Hypothalamus (tissue), 51 donors: ENCODE measurements at regions not wholly inside any gene's neighbourhood (a gene's known extent, or its start where the extent isn't known, plus 50 kb on each side); places are given as distances from the start of the nearest gene placed in this dataset.
A peak's percentile ranks its signal among the peaks of the same experiment; 100 is the strongest.
"Not testable (repeated sequence)": the region's sequence is repeated elsewhere in the genome, so short reads cannot be mapped to it uniquely, and the experiment has no call there.

Experiments
- DNase-seq, 51 donors: peaks; one replicate each; lab custom pipeline; 2025; lab: John Stamatoyannopoulos, UW

DNA sequence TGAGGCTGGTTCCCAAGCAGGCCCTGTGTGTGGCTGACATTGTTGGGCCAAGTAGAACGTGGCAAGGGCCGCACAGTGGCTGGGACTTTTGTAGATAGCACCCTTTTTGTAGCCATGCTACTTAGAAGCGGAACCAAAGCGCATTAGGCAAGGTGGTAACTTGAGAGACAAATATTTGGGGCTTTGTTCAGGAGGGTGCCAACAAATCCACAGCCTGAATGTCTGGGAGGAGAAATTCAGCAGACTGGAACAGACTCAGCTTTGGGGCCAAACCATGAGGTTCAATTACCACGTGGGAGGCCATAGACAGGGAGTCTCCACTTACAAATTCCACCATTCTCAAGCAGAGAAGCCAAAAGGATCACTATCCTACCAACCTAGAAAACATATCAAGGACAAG lies 183.7 kb downstream of the RGS9 start:
- DNase-seq: no peak

DNA sequence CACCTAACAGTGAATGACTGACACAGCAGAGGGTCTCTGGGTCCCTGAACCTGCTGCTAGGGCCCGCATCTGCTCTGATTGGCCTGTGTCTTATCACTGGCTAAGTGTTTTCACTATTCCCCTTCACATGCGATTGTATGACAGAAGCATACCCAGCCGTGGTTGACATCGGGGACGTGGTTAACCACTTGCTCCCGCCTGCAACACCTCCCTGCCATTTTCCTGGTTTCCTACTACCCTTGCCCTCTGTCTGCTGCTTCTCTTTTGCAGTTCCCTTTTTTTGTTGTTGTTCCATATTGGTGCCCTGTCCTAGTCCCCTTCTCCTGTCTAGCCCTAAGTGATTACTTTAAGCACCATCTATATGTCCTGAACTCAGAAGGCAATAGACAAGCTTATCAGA lies 177.0 kb downstream of the RGS9 start:
- DNase-seq: no peak

DNA sequence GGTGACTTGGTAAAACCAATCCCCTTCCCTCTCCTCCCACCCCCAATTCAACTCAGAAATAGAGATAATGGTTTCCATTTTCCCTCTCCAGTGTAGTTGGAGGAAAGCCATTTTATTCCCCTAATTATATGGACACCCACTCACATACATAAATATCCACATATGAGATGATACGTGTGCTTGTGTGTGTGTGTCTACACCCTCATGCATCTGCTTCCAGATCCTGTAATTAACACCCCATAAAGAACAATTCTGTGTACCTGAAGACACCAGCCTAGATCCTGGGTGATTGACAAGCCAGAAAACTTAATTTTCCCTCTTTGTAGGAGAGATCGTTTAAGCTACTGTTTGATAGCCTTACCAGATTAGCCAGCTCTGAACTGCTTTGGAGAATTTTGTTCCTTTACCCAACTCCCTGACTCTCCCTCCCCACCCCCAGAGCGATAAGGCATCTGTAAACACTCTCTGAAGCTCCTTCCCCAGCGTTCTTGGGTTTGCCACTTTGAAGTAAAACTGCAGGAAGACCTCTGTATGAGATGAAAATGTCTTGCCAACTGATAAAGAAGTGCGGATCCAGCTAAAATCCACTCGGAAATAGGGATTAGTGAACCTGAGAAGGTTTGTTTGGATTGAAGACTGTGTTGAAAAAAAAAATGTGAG lies 175.7 kb downstream of the RGS9 start:
- DNase-seq: no peak

DNA sequence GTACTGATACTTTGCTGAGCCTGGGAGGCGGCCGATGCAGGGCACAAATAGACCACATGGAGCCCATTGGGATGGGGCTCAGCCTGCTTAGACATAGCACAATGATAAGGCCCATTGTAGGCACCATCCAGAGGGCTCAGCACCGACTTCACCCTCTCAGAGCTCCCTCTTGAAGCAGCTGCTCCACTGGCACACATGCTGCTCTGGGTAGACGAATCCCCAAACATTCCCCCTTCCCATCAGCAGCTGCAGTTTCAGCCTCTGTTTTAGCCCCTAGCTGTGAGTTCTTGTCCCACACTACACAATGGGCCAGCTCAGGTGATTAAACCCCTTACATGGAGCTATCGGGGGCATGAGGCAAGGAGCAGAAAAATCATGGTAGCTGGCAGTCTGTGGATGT lies 174.1 kb downstream of the RGS9 start:
- DNase-seq: no peak

DNA sequence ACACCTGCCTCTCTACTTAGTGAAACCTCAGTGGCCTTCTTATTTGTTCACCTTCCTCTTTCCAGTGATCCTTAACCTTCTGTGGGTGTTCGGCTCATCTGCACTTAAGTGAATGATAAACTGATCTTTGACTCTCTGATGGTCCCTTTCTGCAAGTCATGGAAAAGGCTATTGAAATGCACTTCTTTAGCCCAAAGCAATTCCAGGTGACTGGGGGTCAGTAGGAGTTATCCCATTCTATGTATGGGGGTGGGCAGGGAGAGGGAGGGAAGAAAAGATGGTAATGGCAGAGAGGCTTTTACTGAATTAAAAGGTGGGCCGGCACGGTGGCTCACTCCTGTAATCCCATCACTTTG lies 170.8 kb downstream of the RGS9 start:
- no peak for DNase-seq

DNA sequence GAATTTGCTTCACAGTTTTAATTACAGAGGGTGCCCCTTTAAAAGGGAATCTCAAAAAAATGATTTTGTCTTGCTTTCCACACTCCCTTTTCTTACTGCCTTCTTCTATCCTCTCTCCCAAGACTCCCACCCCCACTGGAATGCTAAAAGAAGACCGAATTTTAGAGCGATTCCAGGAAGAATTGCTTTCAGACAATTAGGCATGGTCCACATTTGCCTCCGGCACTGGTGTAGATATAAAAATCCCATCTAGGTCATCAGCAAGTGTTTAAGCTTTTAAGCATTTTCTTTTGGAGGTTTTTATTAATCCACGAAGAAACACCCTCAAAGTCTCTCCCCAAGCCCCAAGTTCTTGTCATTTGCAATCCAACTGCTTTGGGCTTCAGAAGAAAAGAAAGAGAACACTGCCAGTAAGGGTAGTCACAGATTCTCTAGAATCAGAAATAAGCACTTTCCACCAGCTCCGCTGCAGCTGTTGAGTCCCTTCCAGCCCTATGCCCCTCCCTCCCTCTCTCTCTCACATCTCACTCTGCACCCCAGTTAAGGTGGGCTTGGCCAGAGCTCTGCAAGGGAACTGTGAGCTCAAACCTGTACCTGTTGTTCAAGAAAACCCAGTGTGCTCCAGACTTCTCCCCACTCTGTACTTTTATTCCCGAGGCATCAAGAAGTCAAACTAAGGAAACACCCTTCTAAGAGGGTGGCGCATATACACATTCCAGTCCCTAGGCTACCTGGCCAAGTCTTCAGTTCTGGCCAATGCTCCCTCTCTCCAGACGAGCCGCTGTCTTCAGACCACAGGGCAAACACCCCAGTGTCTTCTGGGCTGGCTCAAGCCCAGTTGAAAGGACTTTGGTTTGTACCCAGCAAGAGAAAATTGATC lies 170.2 kb downstream of the RGS9 start:
- no peak for DNase-seq

DNA sequence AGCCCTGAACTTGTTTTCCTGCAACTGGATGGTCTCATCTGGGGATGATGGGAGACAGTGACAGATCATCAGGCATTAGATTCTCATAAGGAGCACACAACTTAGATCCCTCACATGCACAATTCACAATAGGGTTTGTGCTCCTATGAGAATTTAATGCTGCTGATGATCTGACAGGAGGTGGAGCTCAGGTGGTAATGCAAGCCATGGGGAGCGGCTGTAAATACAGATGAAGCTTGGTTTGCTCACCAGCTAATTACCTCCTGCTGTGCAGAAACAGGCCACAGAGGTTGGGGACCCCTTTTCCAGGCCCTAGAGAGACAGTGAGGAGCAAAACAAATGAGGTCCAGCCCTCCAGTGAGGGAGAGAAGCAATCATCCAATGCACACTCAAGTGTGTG lies 168.6 kb downstream of the RGS9 start:
- DNase-seq: no peak

DNA sequence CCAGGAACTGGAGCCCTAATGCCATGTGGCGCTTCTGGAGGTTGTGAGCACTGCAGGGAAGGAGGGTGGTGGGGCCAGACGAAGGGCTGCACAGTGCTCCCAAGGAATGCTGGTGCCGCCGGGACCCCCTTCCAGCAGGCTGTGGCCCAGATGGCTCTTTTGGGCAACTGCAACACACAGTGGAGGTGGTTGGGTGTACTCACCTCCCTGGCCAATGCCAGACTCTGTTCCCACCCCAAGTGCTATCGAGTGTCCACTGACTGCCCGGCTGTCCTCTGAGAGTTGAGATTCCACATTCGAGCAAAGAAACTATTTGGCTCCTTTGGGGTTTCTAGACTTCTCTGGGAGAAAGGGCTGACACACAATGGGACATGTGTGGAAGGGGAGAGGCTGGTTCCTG lies 167.9 kb downstream of the RGS9 start:
- no peak for DNase-seq

DNA sequence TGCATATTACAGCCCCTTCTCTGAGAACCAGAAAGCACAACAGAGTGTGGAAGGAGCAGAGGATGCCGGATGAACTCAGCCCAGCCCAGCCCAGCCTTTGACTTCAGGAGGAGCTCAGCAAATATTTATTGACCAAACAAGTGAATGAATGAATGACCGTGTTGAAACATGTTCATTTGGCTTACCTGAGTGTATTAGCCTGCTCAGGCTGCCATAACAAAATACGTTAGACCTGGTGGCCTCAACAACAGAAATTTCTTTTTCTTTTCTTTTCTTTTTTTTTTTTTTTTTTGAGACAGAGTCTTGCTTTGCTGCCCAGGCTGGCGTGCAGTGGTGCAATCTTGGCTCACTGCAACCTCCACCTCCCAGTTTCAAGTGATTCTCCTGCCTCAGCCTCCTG lies 164.7 kb downstream of the RGS9 start:
- not testable (repeated sequence) for DNase-seq

DNA sequence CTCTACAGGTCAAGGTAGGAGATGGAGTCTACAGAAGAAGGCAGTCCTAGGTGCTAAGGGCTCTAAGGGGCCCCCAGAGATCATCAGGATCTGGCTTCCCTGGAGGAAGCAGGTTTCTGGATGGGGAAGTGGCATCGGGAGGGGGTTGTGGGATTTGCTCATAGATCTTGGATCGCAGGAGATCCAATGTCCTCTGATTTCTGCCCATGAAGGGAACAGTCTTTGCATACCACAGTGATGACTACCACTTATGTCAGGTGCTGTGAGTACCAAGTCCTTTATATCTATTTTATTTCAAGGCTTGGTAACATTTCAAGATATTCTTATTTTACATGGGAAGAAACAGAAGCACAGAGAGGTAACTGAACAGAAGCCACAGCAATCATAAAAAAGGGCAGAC lies 164.0 kb downstream of the RGS9 start:
- DNase-seq: no peak

DNA sequence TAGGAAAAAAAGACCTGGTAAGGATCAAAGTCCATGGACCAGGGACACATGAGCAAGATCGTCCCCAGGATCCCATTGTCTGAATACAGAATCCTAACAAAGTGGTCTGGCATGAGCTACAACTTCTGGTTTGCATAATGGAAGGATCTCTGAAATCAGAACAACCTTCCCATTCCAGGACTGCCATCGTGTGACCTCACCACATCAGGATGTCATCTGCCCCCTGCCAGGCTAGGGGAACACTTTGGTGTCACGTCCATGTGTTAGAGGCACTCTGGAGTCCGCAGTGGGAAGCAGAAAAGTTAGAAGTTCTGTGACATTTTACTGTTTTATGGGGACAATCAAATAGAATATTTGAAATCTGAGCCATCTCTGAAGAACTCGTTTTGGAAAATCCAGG lies 160.7 kb downstream of the RGS9 start:
- no peak for DNase-seq

DNA sequence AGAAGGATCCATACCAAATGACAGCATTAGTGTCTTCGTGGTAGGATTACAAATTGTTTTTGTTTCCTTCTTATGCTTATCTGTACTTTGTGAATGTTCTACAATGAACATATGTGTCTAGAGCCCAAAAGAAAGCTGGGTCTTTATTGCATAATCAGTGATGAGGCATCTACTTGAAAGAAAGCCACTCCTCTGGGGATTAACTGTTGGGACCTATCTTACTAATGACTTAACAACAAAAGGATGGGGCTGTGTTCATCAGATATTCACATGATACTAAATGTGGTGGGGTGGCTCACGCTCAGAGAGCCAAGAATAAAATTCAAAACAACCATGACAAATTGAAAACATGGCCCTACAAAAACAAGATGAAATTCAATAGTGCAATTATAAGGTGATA lies 160.2 kb downstream of the RGS9 start:
- no peak for DNase-seq

DNA sequence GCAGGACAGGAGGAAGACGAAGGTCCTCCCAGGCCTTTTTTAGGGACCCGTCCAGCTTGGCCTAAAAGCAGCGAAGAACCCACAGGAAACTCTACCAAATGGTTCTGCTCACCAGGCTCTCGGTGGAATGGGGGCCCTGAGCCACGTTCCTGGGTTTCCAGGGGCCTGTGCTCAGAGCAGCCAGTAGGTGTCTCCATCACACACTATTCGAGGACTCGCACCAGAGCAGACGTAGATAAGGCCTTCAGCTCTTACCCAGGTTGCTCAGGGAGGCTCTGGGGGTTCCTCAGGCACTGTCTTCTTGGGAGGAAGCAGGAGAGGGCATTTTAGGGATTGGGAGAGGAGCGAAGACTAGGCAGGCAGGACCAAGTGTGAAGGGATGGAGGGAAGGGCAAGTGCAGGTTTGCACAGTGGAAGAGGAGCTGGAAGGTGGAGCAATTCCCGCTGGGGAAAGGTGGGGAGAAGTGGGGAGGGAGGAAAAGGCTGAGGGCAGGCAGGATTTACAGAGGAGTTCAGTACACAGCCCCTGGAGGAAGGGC lies 157.1 kb downstream of the RGS9 start:
- DNase-seq: peak in 37 of 51 donors; percentile 3 to 56 (median 29)

DNA sequence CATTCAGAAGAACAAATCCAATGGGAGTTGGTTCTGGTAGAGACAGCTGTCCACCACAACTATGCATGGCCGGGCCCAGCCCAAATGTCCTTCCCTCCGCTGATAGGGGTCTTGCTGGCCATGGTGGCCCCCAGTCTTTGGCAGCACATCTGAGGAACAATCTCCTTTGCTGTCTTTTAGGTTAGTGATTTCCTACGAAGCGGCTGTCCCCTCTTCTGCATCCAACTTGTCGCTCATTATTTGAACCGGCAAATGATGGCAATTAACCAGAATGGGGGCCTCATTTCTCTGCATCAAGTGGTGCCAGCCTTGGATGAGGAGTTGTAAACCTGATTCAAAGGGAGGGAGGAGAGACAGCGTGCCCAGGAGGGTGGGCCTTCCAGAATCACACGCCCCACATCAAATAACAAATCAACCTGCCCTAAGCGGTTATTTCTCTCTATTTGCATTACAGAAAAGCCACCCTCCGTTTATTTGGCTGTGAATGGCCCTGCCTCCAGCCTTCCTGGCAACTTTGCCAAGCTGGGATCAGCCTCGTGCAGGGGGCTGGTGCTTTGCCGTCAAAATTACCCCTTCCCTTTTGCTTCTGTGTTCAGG lies 156.5 kb downstream of the RGS9 start:
- no peak for DNase-seq

DNA sequence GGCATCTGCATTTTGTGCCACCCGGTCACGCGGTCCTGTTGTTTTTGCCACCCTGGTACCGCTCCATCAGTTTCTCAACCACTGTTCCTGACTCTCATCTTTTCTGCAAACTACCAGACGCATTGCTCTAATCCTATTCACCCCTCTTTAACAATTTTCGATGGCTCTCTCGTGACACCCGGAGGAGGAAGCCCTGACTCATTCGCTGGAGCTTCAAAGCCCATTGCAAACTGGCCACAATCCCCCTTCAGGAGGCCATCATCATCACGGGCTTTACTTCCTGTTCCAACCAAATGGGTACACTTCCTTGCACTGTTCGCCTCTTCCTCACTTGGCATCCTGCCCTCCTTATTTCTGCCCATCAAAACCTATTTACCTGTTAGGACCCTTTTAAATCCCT lies 155.3 kb downstream of the RGS9 start:
- no peak for DNase-seq

DNA sequence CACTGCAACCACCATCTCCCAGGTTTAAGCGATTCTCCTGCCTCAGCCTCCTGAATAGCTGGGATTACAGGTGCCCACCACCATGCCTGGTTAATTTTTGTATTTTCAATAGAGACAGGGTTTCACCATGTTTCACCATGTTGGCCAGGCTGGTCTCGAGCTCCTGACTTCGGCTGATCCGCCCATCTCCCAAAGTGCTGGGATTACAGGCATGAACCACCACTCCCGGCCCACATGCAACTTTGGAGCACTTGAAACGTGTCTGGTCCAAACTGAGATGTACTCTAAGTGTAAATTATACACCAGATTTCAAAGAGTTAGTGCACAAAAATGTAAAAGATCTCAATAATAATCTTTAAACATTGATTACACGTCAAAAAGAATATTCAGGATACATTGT lies 154.1 kb downstream of the RGS9 start:
- DNase-seq: not testable (repeated sequence)

DNA sequence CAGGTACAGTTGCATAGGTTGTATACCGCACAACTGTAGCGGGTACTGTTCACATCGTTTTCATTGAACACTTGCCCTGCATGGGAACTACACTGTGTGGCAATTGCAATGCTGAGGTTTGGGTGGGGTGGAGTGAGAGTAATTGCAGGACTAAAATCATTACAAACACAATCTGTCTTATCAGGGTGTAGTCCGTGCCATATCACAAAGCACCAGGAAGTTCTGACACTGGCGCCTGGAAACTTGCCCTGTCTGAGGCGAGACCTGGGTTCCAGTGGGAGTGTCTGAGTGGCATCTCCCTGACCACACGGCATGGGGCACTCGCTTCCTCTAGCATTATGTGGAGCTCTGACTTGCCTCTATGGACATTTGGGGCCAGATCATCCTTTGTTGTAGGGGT lies 153.4 kb downstream of the RGS9 start:
- no peak for DNase-seq

DNA sequence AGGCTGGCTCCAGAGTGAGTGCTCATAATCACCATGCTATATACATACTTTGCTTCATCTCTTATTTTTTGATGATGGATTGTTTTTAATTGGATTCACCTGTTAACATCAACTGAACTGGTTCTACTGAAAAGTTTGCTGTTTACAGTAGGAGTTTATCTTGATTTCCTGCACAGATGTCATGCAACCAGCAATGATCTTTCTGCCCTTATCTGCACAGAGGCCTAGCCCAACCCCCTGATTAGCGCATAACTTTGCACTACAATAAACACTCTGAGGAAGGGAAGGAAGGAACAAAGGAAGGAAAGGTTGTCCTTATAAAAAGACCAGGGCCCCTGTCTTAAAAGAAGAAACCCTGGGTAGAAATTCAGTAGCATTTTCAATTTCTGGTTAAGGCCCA lies 152.9 kb downstream of the RGS9 start:
- no peak for DNase-seq

DNA sequence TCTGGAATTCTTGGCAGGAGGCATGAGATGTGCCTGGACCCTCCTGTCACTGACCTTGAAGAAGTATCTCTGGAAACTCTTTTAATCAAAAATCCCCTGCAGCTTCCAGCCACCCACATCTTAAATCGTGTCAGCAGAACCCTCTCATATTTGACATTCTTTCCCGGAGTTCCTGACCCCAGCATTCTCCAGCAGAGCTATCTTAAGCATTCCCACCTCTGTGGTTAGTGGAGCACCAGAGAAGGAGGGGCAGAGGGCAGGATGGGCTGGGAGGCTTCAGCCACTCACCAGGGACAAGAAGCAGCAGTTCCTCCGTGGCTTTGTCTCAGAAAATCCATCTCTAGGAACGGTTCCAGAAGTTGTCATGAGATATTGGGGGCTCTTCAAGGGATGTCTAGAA lies 149.9 kb downstream of the RGS9 start:
- DNase-seq: no peak

DNA sequence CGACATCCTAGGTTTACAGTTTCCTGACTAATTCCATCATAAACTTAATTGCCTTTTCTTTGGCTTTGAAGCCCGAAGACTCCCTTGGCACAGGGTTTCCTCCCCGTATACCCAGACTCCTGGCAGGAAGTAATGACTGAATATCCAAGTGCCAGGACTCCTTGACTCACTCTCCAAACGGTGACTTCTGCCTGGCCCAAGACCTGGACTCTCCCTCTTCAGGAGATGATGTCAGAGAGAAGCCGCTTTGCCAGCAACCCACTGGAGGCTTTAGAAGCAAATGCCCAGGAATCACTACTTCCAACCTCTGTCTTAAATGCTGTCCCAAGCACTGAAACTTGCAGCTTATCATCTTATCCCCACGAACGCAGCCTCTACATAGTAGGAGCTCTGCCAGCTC lies 146.5 kb downstream of the RGS9 start:
- no peak for DNase-seq

DNA sequence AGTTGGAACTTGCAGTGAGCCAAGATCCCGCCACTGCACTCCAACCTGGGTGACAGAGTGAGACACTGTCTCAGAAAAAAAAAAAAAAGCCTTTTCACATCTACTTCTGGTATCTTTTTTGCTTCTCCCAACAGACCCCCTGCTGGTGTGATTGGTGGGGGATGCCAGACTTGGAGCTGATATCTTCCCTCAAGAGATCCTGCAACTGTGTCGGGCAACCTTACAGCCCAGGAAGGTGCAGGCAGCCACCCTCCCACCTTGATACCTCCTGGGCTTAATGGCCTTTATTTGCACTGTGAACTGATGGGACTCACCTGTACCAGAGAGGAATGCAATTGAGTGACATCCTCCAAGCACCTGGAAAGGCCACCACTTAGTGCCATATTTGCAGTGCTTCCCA lies 142.3 kb downstream of the RGS9 start:
- DNase-seq: no peak

DNA sequence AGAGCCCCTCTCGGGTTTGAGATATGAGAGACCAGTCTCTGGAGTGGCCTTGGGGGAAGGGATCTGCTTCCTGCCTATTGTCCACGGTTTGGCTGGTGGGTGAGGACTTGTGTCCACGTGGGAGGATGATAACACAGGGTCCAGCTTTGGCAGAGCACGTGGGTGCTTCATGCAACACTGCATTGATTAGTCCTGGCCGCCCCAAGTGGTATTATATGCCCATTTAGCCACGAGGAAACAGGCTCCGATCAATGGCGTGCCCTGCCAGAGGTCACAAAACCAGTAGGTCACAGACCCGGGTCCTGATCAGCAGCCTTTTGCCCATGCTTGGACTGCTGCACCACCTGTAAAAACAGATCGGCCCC lies 141.6 kb downstream of the RGS9 start:
- no peak for DNase-seq
